ENCODE measurements at regions not wholly inside any gene's neighbourhood (a gene's known extent, or its start where the extent isn't known, plus 50 kb on each side); places are given as distances from the start of the nearest gene placed in this dataset.

DNA sequence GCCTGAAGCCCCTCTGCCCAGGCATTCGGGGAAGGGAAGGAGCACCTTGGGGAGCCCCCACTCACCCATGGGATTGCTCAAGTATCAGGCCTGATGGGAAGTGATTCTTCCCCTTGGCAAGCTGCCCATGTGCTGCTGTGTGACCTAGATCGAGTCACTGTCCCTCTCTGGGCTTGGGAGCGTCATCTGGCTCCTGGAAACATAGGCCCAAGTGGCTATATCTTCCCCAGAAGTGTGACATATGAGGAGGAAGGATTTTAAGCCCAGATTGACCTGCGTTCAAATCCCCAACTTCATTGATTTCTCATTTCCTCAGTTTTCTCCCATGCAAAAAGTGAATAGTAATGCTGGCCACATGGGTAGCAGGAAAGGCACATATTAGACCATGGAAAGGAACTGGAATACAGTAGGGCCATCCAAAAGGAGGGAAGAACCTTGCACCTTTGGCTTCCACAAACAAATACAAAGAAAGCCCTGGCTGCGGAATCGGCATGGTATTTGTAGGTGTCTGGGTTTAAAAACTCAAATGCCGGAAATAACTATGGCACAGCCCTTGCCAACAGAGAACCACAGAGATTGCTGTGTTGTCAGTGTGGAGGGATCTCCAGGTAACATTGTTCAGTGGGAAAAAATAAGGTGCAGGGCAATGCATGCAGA, 169.5 kb upstream of the ZMIZ1 start:
- no peak for DNase-seq

DNA sequence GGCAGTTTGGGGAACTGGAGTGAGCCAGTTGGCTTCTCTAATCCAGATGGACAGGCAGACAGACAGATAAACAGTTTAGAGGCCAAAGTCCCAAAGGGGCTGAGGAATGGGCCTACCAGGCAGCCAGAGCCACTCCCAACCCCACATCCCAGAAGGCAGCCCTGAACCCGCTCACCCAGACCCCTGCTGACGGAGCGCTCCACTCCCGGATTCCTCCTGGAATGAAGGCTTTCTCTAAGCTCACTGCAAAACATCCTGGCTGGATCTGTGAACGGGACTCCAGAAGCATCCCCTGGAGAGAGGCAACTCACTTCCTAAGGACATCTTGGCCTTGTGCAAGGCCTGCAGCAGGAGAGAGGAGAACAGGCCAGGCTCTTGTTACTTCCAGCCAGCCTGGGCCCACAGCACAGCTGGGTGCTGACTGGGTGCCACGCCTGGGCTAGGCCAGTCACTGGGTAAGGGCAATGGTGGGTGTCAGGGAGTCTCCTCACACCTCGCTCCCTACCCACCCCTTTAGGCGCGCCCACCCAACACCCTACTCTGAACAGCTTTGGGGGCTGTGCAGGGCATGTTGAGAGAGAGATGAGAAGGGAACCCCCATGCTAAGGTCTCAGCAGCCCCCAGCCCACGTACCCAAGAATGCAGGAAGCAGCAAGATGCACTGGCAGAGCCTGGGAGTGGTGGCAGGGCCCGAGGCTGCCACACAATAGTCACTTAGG, 168.6 kb upstream of the ZMIZ1 start:
- no peak for DNase-seq

DNA sequence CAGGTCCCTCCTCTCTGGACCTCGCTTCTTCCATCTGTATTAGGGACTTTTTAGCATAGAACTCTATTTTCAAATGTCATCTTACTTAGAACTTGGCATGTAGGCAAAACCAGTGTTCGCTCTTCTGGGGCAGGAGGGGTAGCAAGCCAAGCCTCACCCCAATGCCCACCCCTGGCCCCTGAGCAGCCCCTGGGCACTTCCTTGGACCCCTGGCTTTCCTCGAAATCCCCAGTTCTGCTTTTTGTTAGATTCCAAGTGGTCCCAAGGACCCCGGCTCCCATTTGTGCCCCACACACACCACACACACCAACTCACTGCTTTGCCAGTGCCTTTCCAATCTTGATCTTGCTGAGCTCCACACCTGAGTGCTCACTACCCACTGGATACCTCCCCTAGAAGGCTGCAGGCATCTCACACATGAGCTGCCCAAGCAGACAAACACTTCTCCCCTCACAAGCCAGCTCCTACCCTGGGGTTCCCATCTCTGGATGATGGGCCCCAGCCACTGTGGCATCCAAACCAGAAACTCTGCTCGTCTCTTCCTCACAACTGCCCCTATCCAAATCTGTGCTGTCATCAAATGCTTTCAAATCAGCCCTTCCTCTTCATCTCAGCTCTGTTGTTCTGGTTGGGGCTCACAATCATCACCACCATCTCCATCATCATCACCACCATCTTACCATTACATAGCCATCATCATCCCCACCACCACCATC, 167.9 kb upstream of the ZMIZ1 start:
- no peak for DNase-seq

DNA sequence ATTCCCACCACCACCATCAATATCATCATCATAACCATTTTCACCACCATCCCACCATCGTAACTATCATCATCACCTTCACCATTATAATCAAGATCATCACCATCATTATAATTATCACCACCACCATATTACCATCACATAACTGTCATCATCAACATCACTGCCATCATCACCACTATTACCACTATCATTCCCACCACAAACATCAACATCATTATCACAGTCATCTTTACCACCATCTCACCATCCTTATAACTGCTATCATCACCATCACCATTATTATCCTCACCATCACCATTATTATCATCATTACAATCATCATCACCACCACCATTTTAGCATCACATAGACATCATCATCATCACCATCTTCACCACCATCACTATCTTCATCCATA, 167.1 kb upstream of the ZMIZ1 start:
- DNase-seq = no peak

- no peak for DNase-seq
Measured at GRCh38 chr10:78902815-78903214, 166.0 kb upstream of the ZMIZ1 start.

GRCh38 chr10:78903341-78903940, 165.3 kb upstream of the ZMIZ1 start:
- DNase-seq = no peak

DNA sequence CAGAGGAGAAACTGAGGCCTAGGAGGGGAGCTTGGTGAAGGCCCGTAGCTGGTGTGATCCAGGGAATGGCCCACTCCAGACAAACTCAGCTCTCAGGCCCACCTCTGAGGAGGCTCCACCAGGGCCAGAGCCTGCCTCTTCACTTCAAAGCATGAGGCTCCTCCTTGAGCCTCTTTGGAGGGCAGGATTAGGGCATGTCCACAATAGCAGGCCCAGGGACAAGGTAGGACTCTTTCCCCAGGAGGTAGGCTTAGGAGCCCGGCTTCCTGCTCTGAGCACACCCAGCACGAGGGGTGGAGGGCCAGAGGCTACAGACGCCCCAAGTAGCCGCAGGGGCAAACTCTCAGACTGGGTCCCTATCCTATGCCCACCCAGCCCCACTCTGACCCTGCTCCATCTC, 164.6 kb upstream of the ZMIZ1 start:
- DNase-seq = no peak

DNA sequence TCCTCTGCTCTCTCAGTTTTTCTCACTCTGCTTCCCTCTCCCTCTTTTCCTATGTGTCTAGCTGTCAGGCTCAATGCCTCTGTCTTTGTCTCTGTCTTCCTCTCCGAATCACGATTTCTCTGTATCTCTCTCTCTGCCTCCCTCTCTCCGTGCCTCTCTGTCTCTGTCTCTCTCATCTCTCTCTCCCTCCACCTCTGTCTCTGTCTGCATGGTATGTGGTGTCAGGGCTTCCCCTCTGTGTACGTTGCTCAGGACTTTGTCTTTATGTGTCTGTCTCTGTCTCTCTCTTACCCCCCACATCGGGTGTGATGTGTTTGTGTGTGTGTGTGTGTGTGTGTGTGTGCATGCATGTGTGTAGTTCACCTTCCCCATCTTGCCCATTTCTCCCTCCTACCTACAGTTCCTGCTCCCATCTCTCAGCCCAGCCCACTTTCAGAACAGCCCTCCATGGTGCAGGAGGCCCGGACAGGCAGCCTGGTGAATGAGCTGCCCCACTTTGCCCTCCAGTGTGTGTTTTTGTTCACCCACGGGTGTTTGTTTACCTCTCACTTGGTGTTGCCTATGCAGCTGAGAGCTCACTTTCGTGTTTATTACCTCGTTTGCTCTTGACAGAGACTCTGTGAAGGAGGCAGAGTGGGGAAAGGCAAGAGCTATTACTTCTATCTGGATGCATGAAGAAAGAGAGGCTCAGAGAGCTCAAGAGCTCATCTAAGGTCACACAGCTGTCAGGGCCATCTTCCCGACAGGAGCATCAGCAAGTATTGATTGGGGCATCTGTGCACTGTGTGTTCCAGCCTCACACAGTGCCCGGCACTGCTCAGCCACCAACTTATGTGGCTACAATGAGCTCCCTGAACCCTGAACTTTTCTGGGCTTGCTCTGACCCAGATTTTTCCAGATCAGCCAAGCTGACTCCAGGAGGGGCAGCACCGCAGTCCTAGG, 163.5 kb upstream of the ZMIZ1 start:
- no peak for DNase-seq

DNA sequence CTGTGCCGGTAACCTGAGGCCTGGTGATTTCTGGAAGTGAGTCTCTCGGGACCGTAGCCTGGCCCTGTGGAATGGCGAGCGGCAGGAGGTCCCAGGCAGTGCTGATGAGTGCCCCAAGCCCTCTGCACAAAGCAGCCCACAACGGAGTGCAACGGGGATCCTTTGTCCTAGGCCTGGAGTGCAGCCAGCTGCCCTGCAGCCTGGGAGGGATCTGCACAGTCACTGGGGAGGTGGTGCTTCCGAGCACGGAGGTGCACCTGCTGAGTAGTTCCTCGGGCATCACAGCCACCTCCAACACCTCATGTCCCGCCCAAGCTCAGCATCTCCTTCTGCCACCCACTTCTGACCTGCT, 162.8 kb upstream of the ZMIZ1 start:
- DNase-seq = peak; percentile 74

GRCh38 chr10:78906734-78907390, 161.9 kb upstream of the ZMIZ1 start:
- no peak for DNase-seq

DNA sequence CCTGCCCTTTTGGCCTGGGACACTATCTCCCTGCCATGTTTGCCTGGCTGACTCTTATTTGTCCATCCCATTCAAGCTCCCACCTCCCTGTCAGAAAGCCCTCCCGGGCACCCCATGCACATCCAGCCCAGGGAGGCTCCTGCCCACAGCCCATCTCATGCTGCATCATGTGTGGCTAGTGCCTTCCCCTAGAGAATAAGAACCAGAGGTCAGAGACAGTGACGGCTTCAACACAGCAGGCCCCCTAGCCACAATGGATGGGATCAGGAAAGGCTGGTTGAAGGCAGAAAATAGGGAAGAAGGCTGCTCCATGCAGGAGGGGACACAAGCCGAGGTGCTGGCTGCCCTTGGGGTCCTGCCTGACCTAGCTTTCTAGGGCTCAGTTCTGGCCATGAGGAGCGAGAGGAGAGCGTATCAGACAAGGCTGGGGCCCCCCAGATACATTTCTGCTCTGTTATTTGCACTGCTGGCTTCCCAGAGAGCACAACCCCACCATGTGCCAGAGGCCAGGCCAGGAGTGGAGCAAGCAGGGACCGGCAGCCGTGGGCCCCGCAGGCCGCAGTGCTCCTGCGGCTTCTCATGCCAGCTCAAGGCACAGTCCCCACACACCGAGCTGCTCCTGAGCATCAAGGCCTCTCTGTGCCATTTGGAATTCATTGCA, 161.1 kb upstream of the ZMIZ1 start:
- no peak for DNase-seq

DNA sequence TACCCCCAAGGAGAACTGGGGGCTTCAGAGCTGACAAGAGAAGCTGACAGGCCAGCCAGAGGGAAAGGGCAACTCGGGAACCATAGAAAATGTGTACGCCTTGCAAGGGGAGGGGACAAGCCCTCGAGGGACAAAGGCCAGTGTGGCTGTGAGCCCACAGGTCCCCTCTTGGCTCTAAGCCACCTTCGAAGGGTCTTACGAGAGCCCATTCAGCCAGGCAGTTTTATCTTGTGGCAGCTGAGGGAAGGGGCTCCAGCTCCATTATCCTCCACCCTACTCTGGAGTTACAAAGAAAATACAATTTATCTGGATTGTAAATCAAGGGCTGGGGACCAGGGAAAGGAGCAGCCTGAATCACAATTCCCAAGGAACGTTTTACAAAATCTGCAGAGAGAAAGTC, 159.5 kb upstream of the ZMIZ1 start:
- no peak for DNase-seq

GRCh38 chr10:78910021-78910420, 158.7 kb upstream of the ZMIZ1 start:
- DNase-seq = no peak

DNA sequence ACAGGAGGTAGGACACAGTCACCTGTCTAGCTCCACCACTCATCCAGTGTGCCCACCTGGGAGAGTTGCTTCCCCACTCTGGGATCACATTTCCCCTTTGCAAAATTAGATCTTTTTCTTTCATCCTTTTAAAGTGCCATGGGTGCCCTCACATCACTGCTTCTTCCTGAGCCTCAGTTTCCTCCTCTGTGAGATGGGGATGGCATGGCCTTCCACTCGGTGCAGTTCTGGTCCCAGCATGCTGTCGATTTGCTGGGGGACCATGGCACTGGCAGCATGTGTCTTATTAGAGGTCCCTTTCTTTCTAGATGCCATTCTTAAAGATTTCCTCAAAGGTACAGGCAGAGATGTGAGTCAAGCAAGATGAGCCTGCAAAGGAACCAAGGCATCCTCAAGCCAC, 158.3 kb upstream of the ZMIZ1 start:
- no peak for DNase-seq

GRCh38 chr10:78910886-78911285, 157.9 kb upstream of the ZMIZ1 start:
- DNase-seq = no peak

DNA sequence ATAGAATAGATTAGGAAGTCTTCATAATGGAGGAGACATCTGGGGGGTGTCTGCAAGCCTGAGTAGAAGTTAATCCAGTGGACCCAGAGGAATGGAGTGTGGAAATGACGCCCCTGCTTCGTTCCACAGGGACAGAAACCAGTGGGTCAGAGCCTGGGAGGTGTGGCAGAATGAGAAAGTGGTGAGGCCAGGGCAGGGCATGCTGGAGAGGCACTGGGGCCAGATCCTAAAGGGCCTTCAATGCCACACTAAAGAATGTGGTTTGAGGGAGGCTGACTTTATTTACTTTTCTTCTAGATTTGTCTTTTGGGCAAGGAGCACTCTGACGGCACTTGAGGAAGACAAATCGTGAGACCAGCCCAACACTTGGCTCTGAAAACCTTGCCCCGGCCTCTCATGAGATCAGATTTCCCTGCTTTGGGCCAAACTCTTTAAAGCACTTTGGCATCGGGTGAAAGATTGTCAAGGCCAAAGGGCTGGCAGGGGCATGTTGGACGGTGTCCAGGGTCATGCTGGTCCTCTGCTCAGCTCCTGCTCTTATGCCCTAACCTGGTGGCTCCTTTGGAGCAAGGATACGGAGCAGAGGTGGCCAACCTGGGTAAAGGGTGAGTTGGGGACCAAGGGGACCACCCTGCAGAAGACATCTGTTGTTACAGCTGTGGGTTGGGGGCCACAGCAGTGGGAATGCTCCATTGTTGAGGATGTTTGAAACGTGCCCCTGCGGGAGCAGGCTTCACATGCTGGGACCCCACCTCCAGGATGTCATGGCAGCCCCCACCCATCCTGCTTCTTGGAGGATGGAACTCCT, 157.0 kb upstream of the ZMIZ1 start:
- DNase-seq = no peak

- no peak for DNase-seq
Measured at GRCh38 chr10:78912361-78913218, 156.2 kb upstream of the ZMIZ1 start.

GRCh38 chr10:78913219-78914059, 155.3 kb upstream of the ZMIZ1 start:
- DNase-seq = peak; percentile 86

DNA sequence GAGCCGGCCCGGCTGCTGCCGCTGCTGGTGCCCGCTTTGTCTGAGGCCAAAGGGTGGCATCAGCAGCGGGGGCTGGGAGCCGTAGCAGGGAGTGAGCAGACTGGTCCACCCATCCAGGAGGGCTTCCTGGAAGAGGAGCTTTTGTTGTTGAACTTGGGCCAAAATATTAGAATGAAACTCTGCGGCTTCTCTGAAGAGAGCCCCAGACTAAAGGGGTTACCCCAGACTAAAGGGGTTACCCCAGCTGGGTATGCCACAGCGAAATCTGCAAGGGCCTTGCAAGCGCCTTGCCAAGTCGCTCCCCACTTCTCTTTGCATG, 154.7 kb upstream of the ZMIZ1 start:
- no peak for DNase-seq
